ENCODE measurements at regions not wholly inside any gene's neighbourhood (a gene's known extent, or its start where the extent isn't known, plus 50 kb on each side); places are given as distances from the start of the nearest gene placed in this dataset.

DNA sequence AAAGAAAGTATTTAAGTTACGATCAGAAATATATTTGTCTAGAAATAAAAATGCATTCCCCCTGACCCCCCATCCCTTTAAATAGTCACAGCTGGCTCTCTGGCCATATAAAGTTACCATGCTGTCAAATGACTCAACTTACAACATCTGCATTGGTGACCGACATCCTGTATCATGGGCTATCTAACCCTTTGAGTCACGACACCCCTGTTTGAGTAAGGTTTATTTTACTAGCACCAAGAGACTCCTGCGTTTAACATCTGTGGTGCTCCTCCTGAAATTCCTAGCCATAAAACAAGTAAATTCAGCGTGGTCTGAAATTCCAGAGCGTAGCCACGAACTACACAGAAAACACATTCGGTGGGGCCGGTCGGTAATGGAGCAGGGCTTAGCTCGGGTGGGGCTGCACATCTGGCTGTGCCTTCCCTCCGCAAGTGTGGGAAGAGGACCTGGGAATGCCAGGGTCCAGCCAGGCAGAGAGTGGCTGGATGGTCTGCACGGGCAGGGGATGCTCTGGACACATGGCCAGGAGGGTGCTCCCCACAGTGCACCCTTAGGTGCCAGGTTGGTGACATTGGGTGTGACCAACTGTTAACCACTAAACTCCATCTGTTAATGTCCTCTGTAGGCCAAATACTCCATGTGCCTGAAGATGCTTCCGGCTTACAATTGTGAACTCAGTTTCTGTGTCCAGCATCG lies 53.0 kb upstream of the CLDN14 start:
- POLR2A ChIA-PET: no interaction called here
- CTCF ChIA-PET: no interaction called here
- no peak overlapping the region for H3K4me3 Mint-ChIP-seq

DNA sequence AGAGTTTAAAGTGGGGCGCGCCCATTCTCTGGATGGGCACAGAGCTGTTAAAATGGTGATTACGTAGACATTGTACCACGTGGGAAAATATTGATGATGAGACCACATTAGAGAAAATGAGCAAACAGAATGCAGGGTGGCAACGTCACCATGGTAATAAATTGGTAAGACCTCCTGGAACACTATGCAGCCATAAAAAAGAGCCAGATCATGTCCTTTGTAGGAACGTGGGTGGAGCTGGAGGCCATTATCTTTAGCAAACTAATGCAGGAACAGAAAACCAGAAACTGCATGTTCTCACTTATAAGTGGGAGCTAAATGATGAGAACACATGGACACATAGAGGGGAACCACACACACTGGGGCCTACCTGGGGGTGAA lies 53.5 kb upstream of the CLDN14 start:
- Mint-ChIP-seq H3K27ac (no peak overlapping the region), H3K27me3 (peaks cover 3% of the 10 kb centered on the region), H3K36me3 (ENCODE audit: low read depth) (no peaks in the 10 kb centered on the region), H3K9me3 (no peaks in the 10 kb centered on the region), H3K4me1 (no peaks in the 10 kb centered on the region), H3K4me3 (no peak overlapping the region)
- CTCF ChIA-PET: no interaction called here
- DNase-seq: no peak
- POLR2A ChIA-PET: no interaction called here

More for the DNA sequence above, 53.0 kb upstream of the CLDN14 start:
- H3K4me1 Mint-ChIP-seq: no peaks in the 10 kb centered on the region
- H3K27ac Mint-ChIP-seq: no peak overlapping the region
- H3K27me3 Mint-ChIP-seq: peaks cover 3% of the 10 kb centered on the region
- no peaks in the 10 kb centered on the region for H3K36me3 Mint-ChIP-seq (ENCODE audit: low read depth)
- H3K9me3 Mint-ChIP-seq: no peaks in the 10 kb centered on the region
- DNase-seq: no peak

DNA sequence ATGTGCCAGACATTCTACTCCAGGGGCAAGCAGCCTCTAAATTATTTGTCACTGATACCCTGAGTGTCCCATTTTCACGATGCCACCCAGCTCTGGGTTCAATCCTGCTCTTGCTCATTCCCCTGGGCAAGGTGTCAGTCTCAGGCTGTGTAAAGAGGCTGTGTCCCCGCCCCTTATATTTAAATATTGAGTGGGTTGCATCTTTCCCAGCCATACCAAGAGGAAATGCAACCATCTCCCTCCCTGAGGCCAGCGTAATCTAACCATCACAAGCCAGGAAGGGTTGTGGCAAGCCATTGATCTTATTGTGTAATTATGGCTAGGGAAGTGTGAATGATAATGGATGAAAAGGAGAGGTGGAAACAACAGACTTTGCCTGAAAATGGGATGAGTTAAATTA lies 54.7 kb upstream of the CLDN14 start:
- no peaks in the 10 kb centered on the region for H3K36me3 Mint-ChIP-seq (ENCODE audit: low read depth)
- CTCF ChIA-PET: no interaction called here
- no peak for DNase-seq
- H3K9me3 Mint-ChIP-seq: no peaks in the 10 kb centered on the region
- H3K4me1 Mint-ChIP-seq: no peaks in the 10 kb centered on the region
- no peak overlapping the region for H3K27ac Mint-ChIP-seq
- peaks cover 3% of the 10 kb centered on the region for H3K27me3 Mint-ChIP-seq
- no peak overlapping the region for H3K4me3 Mint-ChIP-seq
- POLR2A ChIA-PET: no interaction called here

DNA sequence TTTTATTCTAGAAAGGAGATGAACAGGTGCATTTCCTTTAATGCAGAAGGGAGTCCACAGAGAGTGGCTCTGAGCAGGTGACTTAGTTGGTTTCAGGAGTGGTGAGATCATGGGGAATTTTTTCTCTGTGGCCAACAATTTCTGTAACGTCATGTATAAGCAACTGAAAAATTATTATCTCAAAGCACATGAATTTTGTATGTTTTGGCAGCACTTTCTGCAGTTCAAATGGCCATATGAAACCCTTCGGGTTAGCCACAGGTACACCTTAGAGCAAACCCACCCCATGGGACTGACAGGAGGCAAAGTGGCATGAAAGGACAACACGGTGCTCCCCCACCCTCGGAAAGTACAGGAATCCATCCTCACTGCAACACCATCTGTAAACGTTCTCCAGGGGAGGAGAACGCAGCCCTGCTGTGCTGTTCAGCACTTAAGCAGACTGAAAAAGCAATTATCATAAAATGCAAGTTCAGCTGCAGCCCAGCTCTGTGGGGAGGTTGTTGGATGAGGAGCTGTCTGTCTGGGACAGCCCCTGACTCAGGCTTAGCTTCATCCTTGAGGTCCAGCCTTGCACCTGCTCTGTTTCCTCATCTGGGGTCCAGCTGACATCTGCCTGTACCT lies 55.8 kb upstream of the CLDN14 start:
- no peak overlapping the region for H3K4me3 Mint-ChIP-seq
- no peaks in the 10 kb centered on the region for H3K36me3 Mint-ChIP-seq (ENCODE audit: low read depth)
- ChIA-PET CTCF (no interaction called here), POLR2A (no interaction called here)
- no peak for DNase-seq
- H3K4me1 Mint-ChIP-seq: no peaks in the 10 kb centered on the region
- H3K27ac Mint-ChIP-seq: no peak overlapping the region
- no peaks in the 10 kb centered on the region for H3K9me3 Mint-ChIP-seq
- H3K27me3 Mint-ChIP-seq: no peaks in the 10 kb centered on the region

DNA sequence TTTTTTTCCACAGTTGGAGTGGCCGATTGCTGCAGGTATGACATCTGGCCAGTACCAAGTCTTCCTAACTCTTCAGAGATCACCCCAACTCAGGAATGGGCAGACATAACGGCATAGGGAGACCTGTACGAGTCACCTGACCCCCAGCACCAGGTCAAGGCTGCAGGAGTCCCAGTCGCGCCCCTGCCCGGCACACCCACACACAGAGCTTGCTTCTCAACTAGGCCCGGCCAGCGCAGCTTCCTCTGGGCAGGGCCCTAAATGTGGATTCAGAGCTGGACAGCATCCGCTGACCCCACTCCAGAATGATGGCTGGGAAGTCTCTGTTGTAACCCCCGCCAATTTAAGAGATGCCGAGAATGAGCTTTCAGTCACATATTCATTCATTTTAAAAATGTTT lies 58.8 kb upstream of the CLDN14 start:
- DNase-seq: no peak
- H3K36me3 Mint-ChIP-seq (ENCODE audit: low read depth): no peaks in the 10 kb centered on the region
- H3K4me1 Mint-ChIP-seq: no peaks in the 10 kb centered on the region
- no peaks in the 10 kb centered on the region for H3K9me3 Mint-ChIP-seq
- CTCF ChIA-PET: no interaction called here
- no peak overlapping the region for H3K27ac Mint-ChIP-seq
- POLR2A ChIA-PET: no interaction called here
- peaks cover 14% of the 10 kb centered on the region for H3K27me3 Mint-ChIP-seq
- H3K4me3 Mint-ChIP-seq: no peak overlapping the region

DNA sequence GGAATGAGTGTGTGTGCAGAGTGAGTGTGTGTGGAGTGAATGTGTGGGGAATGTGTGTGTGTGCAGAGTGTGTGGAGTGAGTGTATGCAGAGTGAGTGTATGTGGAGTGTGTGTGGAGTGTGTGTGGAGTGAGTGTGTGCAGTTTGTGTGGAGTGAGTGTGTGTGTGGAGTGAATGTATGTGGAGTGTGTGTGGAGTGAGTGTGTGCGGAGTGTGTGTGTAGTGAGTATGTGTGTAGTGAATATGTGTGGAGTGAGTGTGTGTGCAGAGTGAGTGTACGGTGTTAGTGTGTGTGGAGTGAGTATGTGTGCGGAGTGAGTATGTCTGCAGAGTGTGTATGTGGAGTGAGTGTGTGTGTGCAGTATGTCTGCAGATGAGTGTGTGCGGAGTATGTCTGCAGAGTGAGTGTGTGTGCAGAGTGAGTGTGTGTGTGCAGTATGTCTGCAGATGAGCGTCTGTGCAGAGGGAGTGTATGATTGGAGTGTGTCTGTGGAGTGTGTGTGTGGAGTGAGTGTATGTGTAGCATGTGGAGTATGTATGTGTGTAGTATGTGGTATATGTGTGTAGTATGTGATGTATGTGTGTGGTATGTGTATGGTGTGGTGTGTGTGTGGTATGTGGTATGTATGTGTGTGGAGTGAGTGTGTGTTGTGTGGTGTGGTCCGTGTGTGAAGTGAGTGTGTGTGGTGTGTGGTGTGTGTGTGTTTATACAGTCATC lies 59.7 kb upstream of the CLDN14 start:
- no peaks in the 10 kb centered on the region for H3K9me3 Mint-ChIP-seq
- no peaks in the 10 kb centered on the region for H3K36me3 Mint-ChIP-seq (ENCODE audit: low read depth)
- POLR2A ChIA-PET: no interaction called here
- DNase-seq: no peak
- no peaks in the 10 kb centered on the region for H3K4me1 Mint-ChIP-seq
- H3K4me3 Mint-ChIP-seq: no peak overlapping the region
- H3K27ac Mint-ChIP-seq: no peak overlapping the region
- H3K27me3 Mint-ChIP-seq: peaks cover 20% of the 10 kb centered on the region
- CTCF ChIA-PET: no interaction called here

DNA sequence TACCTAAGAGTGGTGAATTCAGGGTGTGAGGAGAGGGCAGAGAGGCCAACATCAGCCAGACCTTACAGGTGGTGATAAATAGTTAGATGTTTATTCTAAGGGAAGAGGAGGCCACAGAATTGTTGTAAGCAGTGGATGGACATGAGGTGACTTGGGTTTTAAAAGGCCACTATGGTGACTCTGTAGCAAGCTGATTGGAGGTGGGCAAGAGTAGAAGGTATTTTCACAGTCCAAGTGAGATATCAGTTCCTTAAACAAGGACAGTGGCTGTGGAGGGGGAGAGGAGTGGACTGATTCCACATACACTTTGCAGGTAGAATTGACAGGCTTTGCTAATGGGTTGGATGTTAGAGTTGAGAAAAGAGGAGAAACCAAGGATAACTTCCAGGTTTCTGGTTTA lies 60.8 kb upstream of the CLDN14 start:
- no peak for DNase-seq
- CTCF ChIA-PET: no interaction called here

DNA sequence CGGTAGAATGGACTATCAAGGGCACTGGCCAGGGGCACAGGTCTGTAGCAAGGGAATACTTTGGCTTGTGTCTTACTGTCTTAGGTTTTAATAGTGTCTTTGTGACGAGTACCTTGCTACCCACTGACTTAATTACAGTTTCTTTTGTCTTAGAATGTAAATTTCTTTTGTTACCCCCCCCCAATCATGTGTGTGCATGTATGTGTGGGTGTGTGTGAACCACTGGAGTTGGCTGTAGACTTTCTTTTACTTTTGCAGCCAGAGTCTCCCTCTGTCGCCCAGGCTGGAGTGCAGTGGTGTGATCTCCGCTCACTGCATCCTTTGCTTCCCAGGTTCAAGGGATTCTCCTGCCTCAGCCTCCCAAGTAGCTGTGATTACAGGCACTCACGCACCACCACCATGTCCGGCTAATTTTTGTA lies 61.8 kb upstream of the CLDN14 start:
- peaks cover 20% of the 10 kb centered on the region for H3K27me3 Mint-ChIP-seq
- H3K36me3 Mint-ChIP-seq (ENCODE audit: low read depth): no peaks in the 10 kb centered on the region
- CTCF ChIA-PET: no interaction called here
- no peaks in the 10 kb centered on the region for H3K9me3 Mint-ChIP-seq
- no peak overlapping the region for H3K27ac Mint-ChIP-seq
- POLR2A ChIA-PET: no interaction called here
- no peak for DNase-seq
- no peak overlapping the region for H3K4me3 Mint-ChIP-seq
- H3K4me1 Mint-ChIP-seq: no peaks in the 10 kb centered on the region

More for the DNA sequence above, 60.8 kb upstream of the CLDN14 start:
- POLR2A ChIA-PET: no interaction called here
- Mint-ChIP-seq H3K4me1 (no peaks in the 10 kb centered on the region), H3K4me3 (no peak overlapping the region), H3K27ac (no peak overlapping the region), H3K27me3 (peaks cover 20% of the 10 kb centered on the region), H3K36me3 (ENCODE audit: low read depth) (no peaks in the 10 kb centered on the region), H3K9me3 (no peaks in the 10 kb centered on the region)

DNA sequence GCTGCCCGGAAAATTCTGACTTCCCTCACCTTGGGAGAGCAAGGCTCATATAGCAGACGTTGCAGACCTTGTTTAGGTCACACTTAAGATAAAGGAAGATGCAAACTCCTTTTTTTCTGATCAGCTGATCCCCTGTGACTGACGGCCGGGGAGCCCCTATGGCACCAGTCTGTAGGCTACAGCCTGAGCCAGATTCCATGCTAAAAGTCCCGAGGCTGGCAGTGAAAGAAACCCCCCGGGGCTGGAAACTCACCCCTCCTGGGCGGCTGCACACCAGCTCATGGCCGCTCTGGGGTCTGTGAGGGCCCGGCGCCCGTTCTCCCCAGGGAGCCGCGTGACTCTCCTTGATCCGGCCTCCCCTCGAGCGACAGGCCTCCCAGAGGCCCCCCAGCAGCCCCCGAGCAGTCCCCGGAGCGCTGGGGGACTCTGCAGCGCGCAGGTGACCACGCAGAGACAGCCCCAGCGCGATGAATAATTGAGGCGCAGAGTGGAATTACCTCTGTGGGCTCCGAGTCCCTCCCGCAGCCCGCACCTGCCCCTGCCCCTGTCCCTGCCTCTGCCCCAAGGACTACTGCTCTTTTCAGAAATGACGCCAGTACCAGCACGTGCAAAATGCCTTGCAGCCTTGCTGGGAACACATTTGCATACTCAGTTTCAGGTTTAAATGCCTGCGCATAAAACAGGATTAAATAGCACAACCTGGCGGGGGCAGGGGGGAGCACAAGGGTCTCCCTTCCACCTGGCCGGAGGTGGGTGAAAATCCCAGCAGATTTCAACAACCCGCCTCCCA lies 62.6 kb upstream of the CLDN14 start:
- no peaks in the 10 kb centered on the region for H3K9me3 Mint-ChIP-seq
- CTCF ChIA-PET: no interaction called here
- POLR2A ChIA-PET: no interaction called here
- H3K4me1 Mint-ChIP-seq: no peaks in the 10 kb centered on the region
- peaks cover 20% of the 10 kb centered on the region for H3K27me3 Mint-ChIP-seq
- no peaks in the 10 kb centered on the region for H3K36me3 Mint-ChIP-seq (ENCODE audit: low read depth)
- no peak overlapping the region for H3K4me3 Mint-ChIP-seq
- no peak for DNase-seq
- no peak overlapping the region for H3K27ac Mint-ChIP-seq

DNA sequence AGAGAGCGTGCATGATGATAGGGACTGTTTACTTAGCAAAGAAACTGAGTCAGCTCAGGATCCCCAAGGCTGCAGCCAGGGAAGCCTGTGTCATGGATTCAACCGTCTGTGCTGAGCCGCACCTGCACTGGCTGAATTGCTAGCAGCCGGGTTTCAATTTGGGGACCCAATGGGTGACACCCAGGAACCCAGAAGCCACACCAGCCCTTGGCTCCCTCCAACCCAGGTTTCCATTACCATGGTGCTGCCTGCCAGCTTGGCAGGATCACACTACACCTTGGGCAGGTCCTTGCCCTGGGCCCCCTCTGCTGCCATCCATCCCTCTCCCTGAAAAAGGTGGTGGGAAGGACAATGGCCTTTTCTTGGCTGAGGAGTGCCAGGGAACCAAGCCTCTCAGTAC lies 64.0 kb upstream of the CLDN14 start:
- no peaks in the 10 kb centered on the region for H3K4me1 Mint-ChIP-seq
- CTCF ChIA-PET: no interaction called here
- H3K4me3 Mint-ChIP-seq: no peak overlapping the region
- H3K27me3 Mint-ChIP-seq: peaks cover 20% of the 10 kb centered on the region
- no peaks in the 10 kb centered on the region for H3K36me3 Mint-ChIP-seq (ENCODE audit: low read depth)
- DNase-seq: no peak
- no peaks in the 10 kb centered on the region for H3K9me3 Mint-ChIP-seq
- POLR2A ChIA-PET: no interaction called here
- no peak overlapping the region for H3K27ac Mint-ChIP-seq

DNA sequence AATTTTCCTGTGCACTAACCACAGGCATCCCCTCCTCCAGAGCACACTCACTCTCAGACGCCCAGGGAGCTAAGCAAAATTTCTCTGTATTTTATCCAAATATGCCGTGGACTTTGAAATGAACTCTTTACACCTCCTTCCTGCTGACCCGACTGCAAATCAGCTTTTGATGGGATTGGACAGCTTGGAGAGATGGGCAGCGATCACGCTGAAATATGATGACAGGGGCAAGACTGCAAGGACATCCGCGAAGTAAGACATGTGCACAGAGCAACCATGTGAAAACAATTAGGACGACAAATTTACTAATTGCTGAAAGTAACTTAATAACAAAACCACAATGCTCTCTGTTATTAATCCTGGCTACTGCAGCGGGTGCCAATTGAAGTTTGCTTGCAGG lies 64.6 kb upstream of the CLDN14 start:
- no peak for DNase-seq
- Mint-ChIP-seq H3K9me3 (no peaks in the 10 kb centered on the region), H3K4me3 (no peak overlapping the region), H3K27me3 (peaks cover 20% of the 10 kb centered on the region), H3K27ac (no peak overlapping the region), H3K36me3 (ENCODE audit: low read depth) (no peaks in the 10 kb centered on the region), H3K4me1 (no peaks in the 10 kb centered on the region)
- CTCF ChIA-PET: no interaction called here
- POLR2A ChIA-PET: no interaction called here

DNA sequence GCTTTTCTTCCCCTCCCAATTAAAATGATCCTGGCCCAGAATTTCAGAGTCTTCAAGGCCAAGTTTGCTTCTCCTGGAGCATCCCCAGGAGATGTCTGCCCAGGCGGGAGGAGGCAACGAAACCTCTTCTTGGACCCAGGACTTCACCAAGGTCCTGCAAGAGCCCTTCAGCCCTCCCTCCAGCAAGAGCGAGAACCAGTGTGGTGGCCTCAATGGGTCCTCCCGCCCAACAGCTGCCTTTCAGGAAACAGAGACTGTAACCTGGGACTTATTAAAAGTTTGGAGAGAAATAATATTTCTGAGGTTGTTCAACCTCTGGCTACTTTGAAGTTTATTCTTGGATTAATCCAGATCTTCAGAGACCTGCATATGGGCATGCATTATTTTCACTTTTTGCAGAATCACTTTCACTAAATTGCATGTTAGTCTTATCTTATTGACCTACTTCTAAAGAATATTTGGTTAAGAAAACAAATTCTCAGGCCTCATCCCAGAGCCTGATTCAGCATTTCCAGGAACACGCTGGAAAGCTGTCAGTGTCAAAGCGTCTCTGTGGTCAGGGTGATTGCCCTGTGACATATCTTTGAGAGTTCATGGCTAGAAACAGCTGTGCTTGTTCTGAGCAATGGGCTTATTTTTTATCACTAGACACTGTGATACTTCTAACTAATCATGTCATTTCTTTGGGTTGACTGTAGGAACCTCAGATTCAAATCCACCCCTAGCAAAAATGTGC lies 66.0 kb upstream of the CLDN14 start:
- no peaks in the 10 kb centered on the region for H3K36me3 Mint-ChIP-seq (ENCODE audit: low read depth)
- ChIA-PET POLR2A (no interaction called here), CTCF (no interaction called here)
- DNase-seq: no peak
- H3K4me1 Mint-ChIP-seq: no peaks in the 10 kb centered on the region
- no peaks in the 10 kb centered on the region for H3K9me3 Mint-ChIP-seq
- no peak overlapping the region for H3K4me3 Mint-ChIP-seq
- H3K27me3 Mint-ChIP-seq: peaks cover 23% of the 10 kb centered on the region
- no peak overlapping the region for H3K27ac Mint-ChIP-seq

DNA sequence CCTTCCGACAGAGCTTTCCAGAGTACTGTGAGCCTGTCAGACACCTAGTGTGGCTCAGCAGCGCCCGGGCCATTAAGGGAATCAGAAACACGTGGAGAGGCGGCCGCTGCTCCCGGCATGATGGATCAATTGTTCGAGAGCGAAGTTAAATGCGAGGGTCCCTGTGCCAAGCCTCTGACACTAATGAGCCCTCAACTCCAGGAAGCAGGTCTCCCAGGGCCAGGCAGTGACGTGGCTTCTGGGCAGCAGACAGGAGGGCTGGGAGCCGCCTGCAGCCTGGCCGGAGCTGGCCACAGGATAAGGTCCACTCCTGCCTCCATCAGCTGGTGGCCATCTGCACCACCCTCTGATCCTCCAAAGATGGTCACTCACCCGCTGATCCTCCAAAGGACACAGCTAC lies 67.5 kb upstream of the CLDN14 start:
- H3K4me1 Mint-ChIP-seq: no peaks in the 10 kb centered on the region
- peaks cover 16% of the 10 kb centered on the region for H3K27me3 Mint-ChIP-seq
- H3K4me3 Mint-ChIP-seq: no peak overlapping the region
- H3K27ac Mint-ChIP-seq: no peak overlapping the region
- no peaks in the 10 kb centered on the region for H3K36me3 Mint-ChIP-seq (ENCODE audit: low read depth)
- H3K9me3 Mint-ChIP-seq: no peaks in the 10 kb centered on the region
- CTCF ChIA-PET: no interaction called here
- no peak for DNase-seq
- POLR2A ChIA-PET: no interaction called here
